ENCODE measurements at regions not wholly inside any gene's neighbourhood (a gene's known extent, or its start where the extent isn't known, plus 50 kb on each side); places are given as distances from the start of the nearest gene placed in this dataset.

- no peak for DNase-seq (ENCODE audit: low read depth in 3 of 3, low spot score in 2 of 3)
Measured at GRCh38 chrX:40173143-40174000, 75.6 kb upstream of the BCOR start.

- DNase-seq (ENCODE audit: low read depth in 3 of 3, low spot score in 2 of 3): no peak
Measured at GRCh38 chrX:40172401-40173142, 74.8 kb upstream of the BCOR start.

- no peak for DNase-seq (ENCODE audit: low read depth in 3 of 3, low spot score in 2 of 3)
Measured at GRCh38 chrX:40171513-40172400, 74.0 kb upstream of the BCOR start.

GRCh38 chrX:40170830-40171512 lies 73.2 kb upstream of the BCOR start:
- no peak for DNase-seq (ENCODE audit: low read depth in 3 of 3, low spot score in 2 of 3)

GRCh38 chrX:40169193-40170101 lies 71.7 kb upstream of the BCOR start:
- DNase-seq (ENCODE audit: low read depth in 3 of 3, low spot score in 2 of 3): no peak

- DNase-seq (ENCODE audit: low read depth in 3 of 3, low spot score in 2 of 3): no peak
Measured at GRCh38 chrX:40168480-40169011, 70.8 kb upstream of the BCOR start.

- DNase-seq (ENCODE audit: low read depth in 3 of 3, low spot score in 2 of 3): no peak
Measured at GRCh38 chrX:40167850-40168479, 70.2 kb upstream of the BCOR start.

- no peak for DNase-seq (ENCODE audit: low read depth in 3 of 3, low spot score in 2 of 3)
Measured at GRCh38 chrX:40167233-40167849, 69.6 kb upstream of the BCOR start.

- DNase-seq (ENCODE audit: low read depth in 3 of 3, low spot score in 2 of 3): no peak
Measured at GRCh38 chrX:40166582-40166981, 68.8 kb upstream of the BCOR start.

- no peak for DNase-seq (ENCODE audit: low read depth in 3 of 3, low spot score in 2 of 3)
Measured at GRCh38 chrX:40165861-40166260, 68.1 kb upstream of the BCOR start.

- no peak for DNase-seq (ENCODE audit: low read depth in 3 of 3, low spot score in 2 of 3)
Measured at GRCh38 chrX:40165206-40165605, 67.4 kb upstream of the BCOR start.

GRCh38 chrX:40164751-40165150 lies 67.0 kb upstream of the BCOR start:
- DNase-seq (ENCODE audit: low read depth in 3 of 3, low spot score in 2 of 3): no peak

GRCh38 chrX:40158036-40158706 lies 60.4 kb upstream of the BCOR start:
- DNase-seq (ENCODE audit: low read depth in 3 of 3, low spot score in 2 of 3): no peak

- no peak for DNase-seq (ENCODE audit: low read depth in 3 of 3, low spot score in 2 of 3)
Measured at GRCh38 chrX:40157228-40158035, 59.7 kb upstream of the BCOR start.

- DNase-seq (ENCODE audit: low read depth in 3 of 3, low spot score in 2 of 3): no peak
Measured at GRCh38 chrX:40156470-40157227, 58.9 kb upstream of the BCOR start.
